RCC 7860 (cell line): ENCODE measurements at regions not wholly inside any gene's neighbourhood (a gene's known extent, or its start where the extent isn't known, plus 50 kb on each side); places are given as distances from the start of the nearest gene placed in this dataset.
A peak's percentile ranks its signal among the peaks of the same experiment; 100 is the strongest.
"Not testable (repeated sequence)": the region's sequence is repeated elsewhere in the genome, so short reads cannot be mapped to it uniquely, and the experiment has no call there.

Experiments used
- DNase-seq: peaks from one replicate; pipeline ENCODE4 v3.0.0-alpha.2; 2015; ENCODE audit warnings: low spot score
- FAIRE-seq: peaks from 2 replicates; lab custom pipeline; 2012; peaks lifted over from hg19 to GRCh38; lab: Jason Lieb, UNC

DNA sequence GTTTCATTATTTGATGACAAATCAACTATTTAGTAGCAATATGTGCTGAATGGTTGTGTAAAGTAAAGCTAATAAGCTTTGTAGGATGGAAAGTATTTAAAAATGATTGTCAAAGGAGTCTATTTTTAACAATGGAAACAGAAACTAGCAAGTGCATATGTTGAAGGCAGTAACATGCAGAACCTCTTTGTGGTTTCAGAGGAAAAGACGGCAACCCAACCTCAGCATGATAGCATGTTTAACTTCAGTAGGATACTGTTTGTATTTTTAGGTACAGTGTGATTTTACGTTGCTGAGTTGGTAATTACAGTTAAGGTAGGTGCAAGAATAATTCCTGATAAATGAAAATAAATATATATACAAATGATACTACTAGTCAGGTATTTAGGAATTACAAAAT is 545.4 kb downstream of the CDY1 start:
- not testable (repeated sequence) for DNase-seq, FAIRE-seq

DNA sequence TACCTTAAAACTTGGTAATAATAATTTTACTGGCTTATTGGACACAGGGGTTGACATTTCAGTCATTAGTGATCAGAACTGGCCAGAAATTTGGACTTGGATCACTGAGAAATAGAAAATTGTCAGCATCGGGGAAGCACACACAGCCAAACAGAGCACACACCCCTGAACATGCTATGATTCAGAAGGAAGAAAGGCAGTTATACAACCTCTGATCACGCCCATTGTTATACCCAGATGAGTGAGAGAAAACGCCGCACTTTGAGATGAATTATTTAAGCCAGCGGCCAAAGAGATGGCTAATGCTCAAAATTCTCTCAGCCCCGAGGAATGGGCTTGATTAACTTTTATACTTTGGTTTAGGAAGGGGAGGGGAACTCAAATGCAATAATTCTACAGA is 557.4 kb downstream of the CDY1 start:
- not testable (repeated sequence) for FAIRE-seq, DNase-seq

DNA sequence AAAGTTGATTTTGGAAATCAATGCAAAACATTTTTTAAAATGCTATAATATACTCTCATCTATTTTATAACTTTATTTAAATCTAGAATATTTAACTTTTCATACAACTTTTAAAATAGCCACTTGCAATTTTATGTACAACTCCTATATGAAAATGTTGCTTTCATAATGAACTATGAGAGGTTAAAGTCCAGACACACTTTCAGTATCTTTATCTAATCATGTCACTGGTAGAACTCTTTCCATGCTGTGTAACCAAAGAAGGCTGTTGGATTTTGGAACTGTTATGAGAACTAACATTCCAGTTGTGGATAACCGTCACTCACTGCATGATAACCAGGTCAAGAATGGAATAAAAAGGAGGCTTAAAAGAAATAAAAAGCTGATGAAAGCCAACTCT is 603.1 kb downstream of the CDY1 start:
- not testable (repeated sequence) for FAIRE-seq, DNase-seq

DNA sequence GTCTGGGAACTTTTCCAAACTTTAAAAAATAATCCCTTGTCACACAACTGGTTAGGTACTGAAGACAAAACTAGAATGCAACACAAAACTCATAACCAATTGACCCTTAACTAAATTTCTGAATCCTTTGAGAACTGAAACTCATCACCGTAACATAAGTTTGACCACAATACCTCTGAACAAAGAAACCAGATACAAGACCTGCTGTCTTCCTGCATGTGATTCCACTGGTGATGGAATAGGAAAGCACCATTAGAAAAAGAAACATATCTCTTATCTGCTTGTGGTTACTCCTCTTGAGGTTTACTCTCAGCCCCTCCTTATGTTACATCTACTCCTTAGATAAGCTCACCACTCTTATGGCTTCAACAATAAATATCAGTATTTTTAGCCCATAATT is 603.6 kb downstream of the CDY1 start:
- not testable (repeated sequence) for FAIRE-seq, DNase-seq

DNA sequence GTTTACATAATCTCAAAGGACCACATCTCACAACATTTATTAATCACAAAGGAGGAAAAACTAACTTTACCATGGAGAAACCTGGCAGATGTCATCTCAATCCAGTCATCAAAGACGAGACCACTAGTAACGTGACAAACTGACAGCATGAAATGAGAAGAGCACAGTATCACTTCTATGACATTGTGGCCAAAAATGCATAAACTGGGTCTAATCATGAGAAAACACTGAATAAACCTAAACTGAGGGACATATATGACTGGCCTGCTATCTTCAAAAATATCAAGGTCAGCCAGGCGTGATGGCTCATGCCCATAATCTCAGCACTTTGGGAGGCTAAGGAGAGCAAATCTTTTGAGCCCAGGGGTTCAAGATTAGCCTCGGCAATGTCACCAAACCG is 619.0 kb downstream of the CDY1 start:
- not testable (repeated sequence) for FAIRE-seq, DNase-seq

DNA sequence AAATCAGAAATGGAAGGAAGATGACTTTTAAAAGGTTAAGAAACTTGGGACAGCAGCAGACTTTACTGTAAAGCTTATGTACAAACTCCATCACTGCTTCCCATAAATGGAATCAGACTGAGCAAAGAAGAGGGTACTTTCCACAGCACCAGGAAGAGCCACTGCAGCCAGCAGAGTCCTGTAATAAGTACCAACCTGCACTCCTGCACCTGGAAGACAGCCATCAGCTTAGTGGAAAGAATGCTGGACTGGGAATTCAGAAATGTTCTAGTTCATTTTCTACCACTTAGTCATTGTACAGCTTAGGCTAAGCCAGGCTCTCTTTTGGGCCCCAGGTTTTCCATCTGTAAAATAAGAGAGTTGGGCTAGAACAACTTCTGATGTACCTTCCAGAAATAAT is 632.3 kb downstream of the CDY1 start:
- not testable (repeated sequence) for FAIRE-seq, DNase-seq

DNA sequence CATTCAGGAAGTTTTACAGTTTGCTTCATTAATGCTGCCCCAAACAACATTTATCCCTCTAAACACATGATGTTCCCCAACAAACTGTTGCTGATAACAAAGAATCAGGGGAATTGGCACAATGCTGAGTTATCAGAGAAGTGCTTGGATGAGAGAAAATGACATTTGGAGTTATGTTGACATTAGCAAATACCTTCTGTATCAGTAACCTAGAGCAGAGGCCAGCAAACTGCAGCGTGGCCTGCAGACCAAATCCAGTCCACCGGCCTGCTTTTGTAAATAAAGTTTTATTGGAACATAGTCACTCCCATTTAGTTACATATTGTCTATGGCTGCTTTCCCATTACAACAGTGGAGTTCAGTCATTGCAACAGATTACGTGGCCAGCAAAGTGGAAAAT is 643.5 kb downstream of the CDY1 start:
- not testable (repeated sequence) for FAIRE-seq

DNA sequence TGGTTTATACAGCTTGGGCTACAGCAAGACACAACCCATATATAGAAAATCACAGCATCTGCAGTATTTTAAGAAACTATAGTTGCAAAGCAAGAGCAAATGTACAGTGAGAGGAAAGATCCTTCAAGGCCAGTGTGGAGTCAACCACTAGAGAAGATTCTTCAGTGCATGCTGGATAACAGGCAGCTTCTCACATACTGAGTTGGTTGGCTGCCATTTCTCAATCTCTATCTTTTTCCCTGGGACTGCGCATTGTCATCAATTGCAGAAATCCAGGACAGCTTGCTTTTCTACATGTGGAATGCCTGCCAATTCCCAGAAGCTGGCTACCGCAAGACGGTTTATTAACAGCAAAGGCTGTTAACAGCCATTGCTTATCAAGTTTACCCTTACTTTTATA is 646.5 kb downstream of the CDY1 start:
- not testable (repeated sequence) for FAIRE-seq

More for the DNA sequence above, 643.5 kb downstream of the CDY1 start:
- DNase-seq, result not testable (repeated sequence)

DNA sequence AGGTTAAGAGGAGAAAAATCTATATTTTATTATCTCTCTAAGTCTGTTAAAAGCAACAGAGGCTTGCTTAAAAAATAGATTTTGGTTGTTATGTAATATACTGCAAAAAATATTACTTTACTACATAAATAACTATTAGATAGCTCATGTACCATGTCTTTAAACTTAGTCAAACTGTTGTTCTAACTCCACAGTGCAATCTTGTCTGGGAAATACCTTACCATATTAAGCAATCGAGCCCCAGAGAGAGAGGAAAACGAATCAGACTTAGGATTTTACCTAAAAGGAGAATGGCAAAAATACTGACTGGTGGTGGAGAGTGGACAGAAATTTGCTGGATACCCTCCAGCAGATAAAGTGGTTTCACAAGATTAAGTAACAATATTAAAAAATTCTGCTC is 647.0 kb downstream of the CDY1 start:
- FAIRE-seq, DNase-seq: not testable (repeated sequence)

More for the DNA sequence above, 646.5 kb downstream of the CDY1 start:
- not testable (repeated sequence) for DNase-seq

DNA sequence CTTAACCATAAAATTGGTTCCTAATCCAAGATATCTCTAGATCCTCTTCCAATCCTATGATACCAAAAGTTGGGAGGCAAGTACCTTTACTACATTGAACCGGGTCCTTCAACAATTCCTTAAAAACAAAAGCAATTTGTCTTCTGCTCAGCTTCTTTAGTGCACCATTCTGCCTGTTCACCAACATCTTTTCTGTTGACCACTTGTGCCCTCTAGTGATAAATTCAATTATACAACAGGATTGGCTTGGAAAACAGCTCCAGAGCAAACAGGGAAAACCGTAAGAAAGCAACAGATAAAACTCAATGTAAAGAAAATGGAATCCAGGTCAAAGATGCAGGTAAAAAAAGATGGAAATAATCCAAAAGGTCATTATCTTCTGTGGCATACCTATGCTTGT is 651.2 kb downstream of the CDY1 start:
- not testable (repeated sequence) for FAIRE-seq, DNase-seq

DNA sequence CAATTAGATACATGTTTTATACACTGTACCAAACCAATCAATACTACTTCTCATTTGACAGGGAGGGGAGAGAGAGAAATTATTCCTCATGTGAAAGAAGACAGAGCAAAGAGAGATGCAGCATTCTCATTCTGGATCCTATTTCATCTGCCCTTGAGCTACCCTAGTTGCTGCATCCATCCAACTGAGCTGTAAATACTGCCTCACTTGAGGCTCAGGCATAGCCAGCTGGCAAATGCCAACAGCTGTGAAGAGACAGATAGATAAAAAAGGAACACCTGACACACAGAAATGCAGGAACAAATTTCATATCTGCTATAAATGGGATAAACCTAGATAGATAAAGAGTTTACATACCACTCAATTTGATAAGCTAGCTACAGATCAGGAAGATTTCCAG is 684.1 kb downstream of the CDY1 start:
- not testable (repeated sequence) for FAIRE-seq, DNase-seq

DNA sequence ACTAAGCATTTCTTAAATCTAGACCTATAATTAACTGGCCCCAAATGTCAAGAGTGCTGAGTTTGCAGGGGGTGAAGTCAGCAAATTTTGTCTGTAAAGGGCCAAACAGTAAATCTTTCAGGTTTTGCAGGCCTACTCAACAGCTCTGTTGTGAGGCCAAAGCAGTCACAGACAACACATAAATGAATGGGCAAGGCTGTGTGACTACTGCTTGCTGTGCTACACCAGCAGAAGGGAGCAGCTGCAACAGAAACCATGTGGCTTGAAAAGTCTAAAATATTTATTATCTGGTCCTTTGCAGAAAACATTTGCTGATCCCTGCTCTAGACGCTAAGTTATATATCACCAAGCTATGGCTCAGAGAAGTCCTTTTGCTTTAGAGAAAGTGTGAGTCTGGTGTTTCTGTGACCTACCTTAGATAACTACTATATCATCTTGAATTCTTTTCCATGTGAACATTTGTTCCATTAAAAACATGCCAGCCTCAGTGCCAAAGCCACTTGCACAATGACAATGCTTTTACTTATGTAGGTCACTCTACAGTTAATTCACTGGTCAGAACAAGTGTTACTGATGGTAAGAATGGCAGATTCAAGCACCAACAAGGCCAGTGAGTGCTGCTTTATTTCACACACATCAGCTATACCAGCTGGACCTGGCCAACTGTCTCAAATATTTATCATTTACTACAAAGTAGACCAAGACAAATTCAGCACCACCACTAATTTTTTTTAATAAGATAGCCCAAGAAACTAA is 684.9 kb downstream of the CDY1 start:
- not testable (repeated sequence) for DNase-seq, FAIRE-seq

DNA sequence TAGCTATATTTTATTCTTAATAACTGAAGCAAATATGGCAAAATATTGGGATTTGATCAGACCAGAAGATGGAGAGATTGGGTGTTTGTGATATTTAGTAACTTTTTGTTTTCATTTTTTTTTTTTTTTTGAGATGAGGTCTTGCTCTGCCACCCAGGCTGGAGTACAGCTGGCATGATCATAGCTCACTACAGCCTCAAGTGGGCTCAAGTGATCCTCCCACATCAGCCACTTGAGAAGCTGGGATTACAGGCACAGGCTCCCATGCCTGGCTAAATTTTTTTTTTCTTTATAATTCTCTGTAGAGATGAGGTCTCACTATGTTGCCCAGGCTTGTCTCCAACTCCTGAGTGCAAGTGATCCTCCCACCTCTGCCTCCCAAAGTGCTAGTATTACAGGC is 686.4 kb downstream of the CDY1 start:
- DNase-seq, result not testable (repeated sequence)

DNA sequence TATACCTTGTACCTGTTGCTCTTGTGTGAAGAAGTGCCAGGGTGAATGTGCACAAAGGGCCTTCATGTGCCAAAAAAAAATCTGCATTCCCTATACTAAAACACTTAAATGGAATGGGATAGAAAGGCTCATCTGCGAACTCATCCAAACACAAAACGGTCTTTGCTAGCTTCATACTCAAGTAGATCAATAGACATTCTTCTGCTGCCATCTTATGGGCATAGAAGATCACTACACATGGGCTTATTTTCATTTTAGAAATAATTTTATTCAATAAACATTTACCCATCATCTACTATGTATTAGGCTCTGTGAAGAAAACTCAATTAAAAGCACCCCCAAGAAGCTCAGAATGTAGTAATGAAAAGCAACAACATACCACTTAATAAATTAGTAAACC is 693.1 kb downstream of the CDY1 start:
- FAIRE-seq, result peak; percentile 73
- peak; percentile 40 for DNase-seq

More for the DNA sequence above, 686.4 kb downstream of the CDY1 start:
- not testable (repeated sequence) for FAIRE-seq

DNA sequence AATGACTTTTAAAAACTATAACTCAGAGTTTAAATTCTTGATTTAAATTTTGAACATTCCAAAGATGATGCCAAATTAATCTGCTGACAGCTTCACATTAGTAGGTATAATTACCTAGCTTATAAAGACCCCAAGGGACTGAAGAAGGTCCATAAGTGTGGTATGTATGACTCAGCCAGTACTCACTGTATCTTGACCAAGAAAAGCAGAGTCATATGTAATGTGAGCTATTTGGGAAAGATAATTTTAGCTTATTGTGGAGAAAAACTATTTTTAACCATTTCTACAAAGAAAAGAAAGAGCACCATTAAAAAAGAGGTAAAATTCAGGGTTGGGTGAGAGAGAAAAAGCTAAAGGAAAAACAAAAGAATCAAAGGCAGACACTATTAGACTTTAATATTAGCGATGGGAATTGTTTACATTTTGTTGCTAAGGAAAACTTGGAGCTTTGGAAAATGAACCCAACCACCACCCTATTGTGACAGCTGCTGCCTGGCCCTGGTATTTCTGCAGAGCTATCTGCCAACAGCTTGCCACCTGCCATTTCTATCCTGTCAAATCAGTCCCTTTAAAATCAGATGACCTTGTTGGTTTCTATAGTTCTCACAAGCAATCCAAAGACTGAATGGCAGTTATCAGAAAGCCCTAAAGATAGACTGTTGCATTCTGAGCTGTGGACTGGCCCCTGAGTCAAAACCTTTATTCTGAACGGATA is 697.7 kb downstream of the CDY1 start:
- FAIRE-seq (peak; percentile 95), DNase-seq (peak; percentile 52)

DNA sequence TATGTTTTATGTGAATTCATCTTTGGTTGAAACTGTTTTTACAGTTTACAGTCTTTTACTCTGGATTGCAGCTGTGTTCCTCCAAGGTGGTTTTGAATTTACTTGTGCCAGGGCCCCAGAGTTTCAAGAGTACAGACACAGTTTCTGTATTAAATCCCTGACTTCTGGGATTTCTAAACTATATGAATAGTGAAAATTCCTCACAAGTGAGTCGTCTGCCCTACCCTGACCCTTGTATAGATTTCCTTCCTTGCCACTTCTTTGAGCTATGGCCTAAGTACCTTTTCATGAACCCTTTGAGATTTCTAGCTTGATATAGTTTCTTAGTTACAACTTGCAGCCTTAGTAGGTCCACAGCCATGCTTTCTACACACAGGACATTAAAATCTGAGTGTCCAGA is 700.8 kb downstream of the CDY1 start:
- DNase-seq, result not testable (repeated sequence)
- peak; percentile 53 for FAIRE-seq

DNA sequence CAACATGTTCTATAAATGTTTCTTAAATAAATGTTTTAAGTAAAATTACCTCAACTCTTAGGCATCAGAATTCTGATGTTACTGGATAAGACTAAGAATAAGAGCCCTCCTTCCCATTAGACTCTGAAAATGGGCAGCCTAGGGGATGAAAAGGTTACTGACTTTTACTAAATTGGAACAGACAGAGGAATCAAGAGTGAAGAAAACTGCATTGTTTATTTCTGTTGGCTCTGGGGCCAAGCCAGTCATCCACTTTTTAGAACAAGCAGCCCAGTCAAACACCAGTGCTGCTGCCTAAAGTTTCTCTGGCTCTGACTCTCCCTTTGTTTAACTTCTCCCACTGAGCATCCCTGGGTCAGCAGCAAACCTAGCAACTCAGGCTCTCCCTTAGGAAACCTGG is 731.0 kb downstream of the CDY1 start:
- DNase-seq, FAIRE-seq: not testable (repeated sequence)

DNA sequence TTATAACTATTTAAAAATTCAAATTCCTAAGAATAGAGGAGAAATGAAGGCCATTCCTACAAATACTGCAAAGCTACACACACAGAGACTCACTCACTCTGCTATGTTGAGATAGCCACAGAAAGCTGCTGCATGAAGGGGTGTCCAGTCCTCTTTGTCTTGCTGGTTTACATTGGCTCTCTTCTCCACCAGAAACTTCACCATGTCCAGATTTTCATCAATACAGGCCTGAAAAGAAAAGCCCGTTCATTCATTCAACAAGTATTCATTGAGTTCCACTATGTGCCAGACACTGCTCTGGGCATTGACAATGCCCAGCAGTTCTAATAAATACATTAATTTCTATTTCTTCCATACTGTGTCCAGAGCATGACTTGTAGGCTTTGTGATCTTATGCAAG is 732.3 kb downstream of the CDY1 start:
- DNase-seq, result no peak
- no peak for FAIRE-seq

DNA sequence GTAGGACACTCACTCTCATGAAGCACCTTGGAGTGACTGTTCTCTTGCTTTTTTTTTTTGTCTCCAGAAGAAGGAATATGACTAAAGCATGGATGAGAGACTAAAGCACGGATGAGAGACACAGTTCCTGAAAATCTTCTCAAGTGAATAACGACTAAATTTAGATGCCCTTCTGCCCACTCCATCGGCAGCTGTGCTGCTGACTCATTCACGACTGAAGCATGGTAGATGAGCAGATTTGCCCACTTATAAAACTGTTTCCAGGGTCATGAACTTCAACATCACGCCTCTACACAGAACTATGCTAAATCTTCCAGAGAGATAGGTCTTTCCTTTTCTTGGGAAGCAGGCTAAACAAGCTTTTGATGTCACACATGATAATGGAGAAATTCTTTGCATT is 738.0 kb downstream of the CDY1 start:
- DNase-seq, FAIRE-seq: not testable (repeated sequence)

DNA sequence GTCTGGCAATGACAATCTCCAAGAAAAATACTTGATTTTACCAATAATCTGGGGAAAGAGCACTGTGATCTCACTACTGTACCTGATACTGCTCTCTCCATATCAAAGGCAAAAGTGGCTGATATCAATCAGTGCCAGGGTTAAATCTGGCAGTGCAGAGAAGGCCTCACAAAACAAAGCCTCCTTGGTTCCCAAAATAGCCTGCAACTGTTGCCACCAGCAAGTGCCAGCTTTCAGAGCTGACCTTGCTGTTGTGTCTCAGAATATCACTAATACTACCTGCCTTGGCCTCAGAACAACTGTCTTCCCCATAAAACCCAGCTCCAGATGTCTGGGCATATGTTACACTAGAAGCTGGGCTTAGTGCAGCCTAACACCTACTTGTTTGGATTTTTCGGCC is 738.6 kb downstream of the CDY1 start:
- not testable (repeated sequence) for FAIRE-seq, DNase-seq

DNA sequence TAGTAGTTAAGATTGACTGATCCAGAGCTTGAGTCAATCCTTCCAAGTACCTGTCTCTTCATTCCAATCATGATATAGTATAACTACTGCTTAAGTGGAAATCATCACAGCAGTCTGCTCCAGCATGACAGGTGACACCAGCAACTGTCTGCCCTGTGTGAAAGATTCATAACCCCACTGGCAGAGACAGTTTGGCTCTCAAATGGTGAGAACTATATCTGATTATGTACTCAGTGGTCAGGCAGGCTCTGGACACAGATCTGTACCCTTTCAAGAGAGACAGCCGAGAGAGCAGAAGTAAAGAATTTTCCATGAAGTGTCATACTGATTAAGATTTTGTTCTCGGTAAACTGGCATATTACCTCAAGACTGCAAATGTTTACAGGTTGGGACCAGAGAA is 741.5 kb downstream of the CDY1 start:
- DNase-seq, FAIRE-seq: not testable (repeated sequence)

DNA sequence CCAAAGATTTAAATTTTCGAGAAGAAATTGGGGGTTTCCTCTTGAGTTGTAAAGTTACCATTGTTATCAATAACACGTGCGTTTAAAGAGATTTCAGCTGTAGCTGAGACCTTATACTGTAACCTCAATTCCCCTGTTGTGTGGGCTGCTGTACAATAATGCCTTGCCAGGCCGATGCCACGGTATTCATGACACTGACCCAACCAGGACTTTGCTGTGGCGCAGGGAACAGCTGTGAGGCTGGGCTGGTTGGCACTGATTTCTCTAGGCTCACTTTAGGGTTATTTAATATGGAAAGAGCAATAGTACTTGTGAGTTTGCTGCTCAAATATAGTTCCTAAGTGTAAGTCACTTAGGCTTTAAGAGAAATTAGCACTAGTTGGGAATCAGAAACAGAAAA is 744.2 kb downstream of the CDY1 start:
- DNase-seq, FAIRE-seq: not testable (repeated sequence)
